H1 (cell line): ENCODE measurements at regions not wholly inside any gene's neighbourhood (a gene's known extent, or its start where the extent isn't known, plus 50 kb on each side); places are given as distances from the start of the nearest gene placed in this dataset.

ENCODE experiments used
- CTCF ChIA-PET: fragments of 300-600 bp; sonication (Branson Sonifier 250); formaldehyde crosslinking; loops from one replicate; lab custom pipeline; 2021; ENCODE audit not compliant: partially characterized antibody; lab: Charles Lee
- POLR2A ChIA-PET: fragments of 300-600 bp; sonication (Branson Sonifier 250); formaldehyde crosslinking; loops from one replicate; lab custom pipeline; 2021; ENCODE audit warnings: inconsistent platforms; ENCODE audit not compliant: partially characterized antibody; lab: Charles Lee
- DNase-seq, 2 experiments: peaks; one replicate each; pipeline versions ENCODE4 v3.0.0 to v3.0.0-alpha.2; 2010 to 2022; ENCODE audit warnings: low spot score in 2 of 2, low read depth in 1 of 2, mixed read lengths in 1 of 2
- FAIRE-seq: peaks from 2 replicates; lab custom pipeline; 2011; peaks lifted over from hg19 to GRCh38; lab: Jason Lieb, UNC
- H2AFZ ChIP-seq: 2 replicates; pipeline ENCODE4 v1.8.1; 2012; ENCODE audit warnings: low read length, inconsistent platforms
- H2AK5ac ChIP-seq: 2 replicates; pipeline ENCODE4 v1.6.1; 2013; ENCODE audit warnings: low read depth, low read length
- H2BK120ac ChIP-seq: replicated peaks from 2 replicates; pipeline ENCODE3; 2013; ENCODE audit warnings: low read depth, low read length, inconsistent platforms
- H2BK12ac ChIP-seq: 2 replicates; pipeline ENCODE4 v1.6.1; 2013; ENCODE audit warnings: low read depth, low read length
- H2BK15ac ChIP-seq: 2 replicates; pipeline ENCODE4 v1.6.1; 2013; ENCODE audit warnings: low read length
- H2BK20ac ChIP-seq: 2 replicates; pipeline ENCODE4 v1.6.1; 2013; ENCODE audit warnings: low read length
- H2BK5ac ChIP-seq: 2 replicates; pipeline ENCODE4 v1.6.1; 2013; ENCODE audit warnings: low read depth, low read length
- H3K14ac ChIP-seq: 2 replicates; pipeline ENCODE4 v1.6.1; 2013; ENCODE audit warnings: inconsistent platforms; ENCODE audit not compliant: insufficient read length
- H3K18ac ChIP-seq: 2 replicates; pipeline ENCODE4 v1.6.1; 2013; ENCODE audit warnings: low read length; ENCODE audit errors: extremely low read depth
- H3K23ac ChIP-seq: 2 replicates; pipeline ENCODE4 v1.6.1; 2013; ENCODE audit warnings: inconsistent platforms; ENCODE audit not compliant: insufficient read length
- H3K23me2 ChIP-seq: 2 replicates; pipeline ENCODE4 v1.6.1; 2013; ENCODE audit warnings: low read depth, low read length
- H3K27ac ChIP-seq: 2 replicates; pipeline ENCODE4 v1.6.1; 2011; ENCODE audit warnings: low read depth, low read length, inconsistent platforms
- H3K27me3 ChIP-seq, 4 experiments: replicated peaks in 1 of 4; 1 replicate in 1 of 4; 2 replicates in 3 of 4; pipeline versions ENCODE4 v1.6.1 to v1.8.1; 2011 to 2013; ENCODE audit warnings: low read length in 3 of 4, mild to moderate bottlenecking in 3 of 4, inconsistent platforms in 2 of 4, mixed read lengths in 2 of 4, moderate library complexity in 1 of 4; ENCODE audit not compliant: control insufficient read depth in 3 of 4, insufficient read depth in 3 of 4; ENCODE audit errors: extremely low read depth in 1 of 4
- H3K36me3 ChIP-seq, 4 experiments: 2 replicates each; pipeline versions ENCODE4 v1.6.1 to v1.8.1; 2011 to 2013; ENCODE audit warnings: mild to moderate bottlenecking in 4 of 4, low read length in 3 of 4, moderate library complexity in 2 of 4, control low read depth in 1 of 4, inconsistent platforms in 1 of 4; ENCODE audit not compliant: insufficient read depth in 4 of 4, control insufficient read depth in 2 of 4
- H3K4ac ChIP-seq: replicated peaks from 2 replicates; pipeline ENCODE3; 2013; ENCODE audit warnings: low read length, low read depth, mixed read lengths, inconsistent platforms; ENCODE audit not compliant: insufficient read length
- H3K4me1 ChIP-seq, 4 experiments: replicated peaks in 1 of 4; 1 replicate in 1 of 4; 2 replicates in 3 of 4; pipeline versions ENCODE4 v1.6.1 to v1.8.1; 2011 to 2013; ENCODE audit warnings: low read length in 3 of 4, inconsistent platforms in 2 of 4, mixed read lengths in 1 of 4; ENCODE audit not compliant: insufficient read depth in 4 of 4, control insufficient read depth in 3 of 4
- H3K4me2 ChIP-seq, 2 experiments: 2 replicates each; pipeline versions ENCODE4 v1.6.1 to v1.8.1; 2011 to 2013; ENCODE audit warnings: low read depth in 2 of 2, low read length in 2 of 2, control low read depth in 1 of 2, inconsistent platforms in 1 of 2, mild to moderate bottlenecking in 1 of 2; ENCODE audit not compliant: insufficient read depth in 1 of 2
- H3K4me3 ChIP-seq, 4 experiments: fragments of 200-600, 300-600 bp in 1 of 4; sonication (generic), shearing (Covaris generic), sonication (Bioruptor Twin) in 1 of 4; 2 replicates each; pipeline versions ENCODE4 v1.5.1 to v1.8.1; 2011 to 2016; ENCODE audit warnings: low read length in 4 of 4, low read depth in 3 of 4, control low read depth in 2 of 4, inconsistent platforms in 2 of 4, mild to moderate bottlenecking in 2 of 4, mixed read lengths in 1 of 4, moderate library complexity in 1 of 4; ENCODE audit not compliant: insufficient read depth in 2 of 4; ENCODE audit errors: extremely low read depth in 1 of 4
- H3K56ac ChIP-seq: replicated peaks from 2 replicates; pipeline ENCODE3; 2013; ENCODE audit warnings: low read depth, mild to moderate bottlenecking, mixed read lengths, low read length, inconsistent platforms; ENCODE audit not compliant: insufficient read length
- H3K79me1 ChIP-seq: 2 replicates; pipeline ENCODE4 v1.6.1; 2013; ENCODE audit warnings: low read depth, low read length, control low read depth
- H3K79me2 ChIP-seq, 2 experiments: 2 replicates each; pipeline versions ENCODE4 v1.6.1 to v1.8.1; 2012 to 2013; ENCODE audit warnings: low read length in 2 of 2, mild to moderate bottlenecking in 2 of 2, inconsistent platforms in 1 of 2; ENCODE audit not compliant: insufficient read depth in 2 of 2, control insufficient read depth in 1 of 2
- H3K9ac ChIP-seq, 4 experiments: replicated peaks in 1 of 4; 1 replicate in 1 of 4; 2 replicates in 3 of 4; pipeline versions ENCODE4 v1.6.1 to v1.8.1; 2011 to 2013; ENCODE audit warnings: low read depth in 3 of 4, low read length in 3 of 4, control low read depth in 2 of 4, mild to moderate bottlenecking in 2 of 4, moderate library complexity in 2 of 4, inconsistent platforms in 1 of 4; ENCODE audit errors: extremely low read depth in 1 of 4
- H3K9me3 ChIP-seq, 2 experiments: 2 replicates each; pipeline versions ENCODE4 v1.6.1 to v1.8.1; 2012 to 2013; ENCODE audit warnings: mild to moderate bottlenecking in 2 of 2, moderate library complexity in 2 of 2, control low read depth in 1 of 2, inconsistent platforms in 1 of 2, low read depth in 1 of 2, low read length in 1 of 2, mixed read lengths in 1 of 2; ENCODE audit not compliant: insufficient read depth in 2 of 2
- H4K20me1 ChIP-seq, 2 experiments: replicated peaks in 1 of 2; 2 replicates each; pipeline versions ENCODE3 to v1.8.1; 2011 to 2013; ENCODE audit warnings: inconsistent platforms in 2 of 2, low read length in 2 of 2, mild to moderate bottlenecking in 1 of 2; ENCODE audit not compliant: insufficient read depth in 2 of 2, control insufficient read depth in 1 of 2
- H4K5ac ChIP-seq: 2 replicates; pipeline ENCODE4 v1.6.1; 2013; ENCODE audit warnings: low read length, low read depth, mixed read lengths, inconsistent platforms; ENCODE audit not compliant: insufficient read length
- H4K8ac ChIP-seq: 2 replicates; pipeline ENCODE4 v1.8.0; 2013; ENCODE audit warnings: mild to moderate bottlenecking, moderate library complexity, low read length, inconsistent platforms; ENCODE audit not compliant: insufficient read depth; ENCODE audit errors: extremely low read depth
- H4K91ac ChIP-seq: replicated peaks from 2 replicates; pipeline ENCODE3; 2013; ENCODE audit warnings: low read length, mixed read lengths, inconsistent platforms; ENCODE audit not compliant: insufficient read length
- NRF1 ChIP-seq: IDR thresholded peaks from 2 replicates; pipeline ENCODE4 v1.6.1; 2011; ENCODE audit warnings: mild to moderate bottlenecking, low read depth, low read length, improper control_type of control experiment
- ZNF274 ChIP-seq: IDR thresholded peaks from 2 replicates; pipeline ENCODE4 v1.7.0; 2012; ENCODE audit warnings: low read length, borderline replicate concordance; ENCODE audit errors: extremely low read depth
- WGBS, 2 experiments: shearing (Covaris generic) in 1 of 2; methylation state at CpG; one replicate each; pipeline versions ENCODE4 v1.1.6 to v1.1.7; 2013 to 2015; ENCODE audit warnings: low lambda C conversion rate in 2 of 2, mixed read lengths in 2 of 2, inconsistent platforms in 1 of 2, low coverage in 1 of 2, missing lambda C conversion rate in 1 of 2; ENCODE audit not compliant: insufficient replicate concordance in 2 of 2, insufficient coverage in 1 of 2, insufficient read length in 1 of 2; ENCODE audit errors: extremely low coverage in 1 of 2, missing lambda C conversion rate in 1 of 2; 5-methylcytosine and 5-hydroxymethylcytosine counted together

- Histone ChIP-seq H2BK15ac (no peak overlapping the region), H3K4ac (no peak overlapping the region)
- POLR2A ChIA-PET: no interaction called here
These were observed 308.7 kb downstream of the CBLN2 start for GRCh38 chr18:72235422-72235821.

More at GRCh38 chr18:72235422-72235821, 308.7 kb downstream of the CBLN2 start:
- Histone ChIP-seq H2AK5ac (no peak overlapping the region), H2BK5ac (no peak overlapping the region), H3K4me2 (no peak overlapping the region), H3K56ac (no peak overlapping the region), H3K9me3 (peaks cover 26 to 39% of the 10 kb centered on the region in 2 experiments), H4K8ac (no peak overlapping the region), H3K79me1 (no peaks in the 10 kb centered on the region), H2BK20ac (no peak overlapping the region), H3K23ac (no peak overlapping the region), H3K27ac (no peak overlapping the region), H4K91ac (no peak overlapping the region), H4K20me1 (no peaks in the 10 kb centered on the region), H2BK120ac (no peak overlapping the region), H3K9ac (no peak overlapping the region), H3K18ac (no peak overlapping the region), H2BK12ac (no peak overlapping the region), H3K4me1 (no peaks in the 10 kb centered on the region), H3K14ac (no peak overlapping the region), H3K27me3 (no peaks in the 10 kb centered on the region), H3K79me2 (no peaks in the 10 kb centered on the region), H3K23me2 (no peaks in the 10 kb centered on the region)
- no peak for FAIRE-seq
- 57% methylated on average over 2 of the region's 2 CpGs; no CpG with 5 or more reads in 1 of the 2 experiments for WGBS, 2 experiments
- peak in 1 of 2 experiments; percentile 19 for DNase-seq
- TF ChIP-seq NRF1: no peak
- no peak for TF ChIP-seq ZNF274
- TF ChIP-seq, all 59 proteins: peak for 0
- no peak overlapping the region for H2AFZ ChIP-seq
- no peak overlapping the region for H4K5ac ChIP-seq
- no peak overlapping the region for H3K4me3 ChIP-seq
- CTCF ChIA-PET: no interaction called here
- no peaks in the 10 kb centered on the region; a peak in 1 of 8 replicates for H3K36me3 ChIP-seq
